ENCODE measurements at regions not wholly inside any gene's neighbourhood (a gene's known extent, or its start where the extent isn't known, plus 50 kb on each side); places are given as distances from the start of the nearest gene placed in this dataset.

DNA sequence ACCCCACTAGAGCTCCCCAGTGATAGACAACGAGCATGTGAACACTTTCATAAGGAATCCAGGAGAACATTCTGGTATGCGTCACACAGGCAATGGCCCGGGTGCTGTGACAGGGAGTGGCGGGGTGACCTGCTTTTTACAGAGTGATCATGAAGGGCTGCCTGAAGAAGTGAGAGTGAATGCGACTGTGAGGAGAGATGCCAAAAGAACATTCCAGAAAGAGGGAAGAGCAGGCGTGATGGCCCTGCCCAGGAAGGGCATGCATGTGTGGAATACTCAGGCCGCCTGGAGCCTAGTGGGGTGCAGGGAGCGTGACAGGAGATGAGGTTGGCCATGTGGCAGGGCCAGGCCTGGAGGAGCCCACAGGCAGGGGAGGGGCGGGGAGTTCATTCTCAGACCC, 53.8 kb downstream of the FZD10 start:
- Histone ChIP-seq H3K4me3 (ENCODE audit: low read length) (no peak overlapping the region), H3K9me3 (ENCODE audit: control insufficient read depth, low read length) (no peaks in the 10 kb centered on the region), H3K9ac (ENCODE audit: extremely low read depth, low read length, poor library complexity, severe bottlenecking) (no peak overlapping the region), H3K36me3 (ENCODE audit: control insufficient read depth, insufficient read depth, low read length) (no peaks in the 10 kb centered on the region), H3K4me1 (ENCODE audit: control insufficient read depth, insufficient read depth, low read length) (no peaks in the 10 kb centered on the region), H3K27ac (ENCODE audit: low read depth, low read length) (no peak overlapping the region), H3K27me3 (ENCODE audit: control insufficient read depth, insufficient read depth, low read length, poor library complexity, severe bottlenecking) (peaks cover 37% of the 10 kb centered on the region)
- Mint-ChIP-seq H3K27ac (no peak overlapping the region), H3K4me1 (peaks cover 10% of the 10 kb centered on the region), H3K27me3 (ENCODE audit: insufficient read depth) (peaks cover 5% of the 10 kb centered on the region), H3K9me3 (no peaks in the 10 kb centered on the region), H3K36me3 (ENCODE audit: low read depth) (no peaks in the 10 kb centered on the region), H3K4me3 (no peak overlapping the region)
- DNase-seq: peak; percentile 39
- 93 to 100% methylated on average over 4 to 9 of the region's 9 CpGs for WGBS, 2 experiments (ENCODE audit: insufficient coverage in 1 of 2, insufficient read length in 1 of 2)
- TF ChIP-seq, protein P1, sequence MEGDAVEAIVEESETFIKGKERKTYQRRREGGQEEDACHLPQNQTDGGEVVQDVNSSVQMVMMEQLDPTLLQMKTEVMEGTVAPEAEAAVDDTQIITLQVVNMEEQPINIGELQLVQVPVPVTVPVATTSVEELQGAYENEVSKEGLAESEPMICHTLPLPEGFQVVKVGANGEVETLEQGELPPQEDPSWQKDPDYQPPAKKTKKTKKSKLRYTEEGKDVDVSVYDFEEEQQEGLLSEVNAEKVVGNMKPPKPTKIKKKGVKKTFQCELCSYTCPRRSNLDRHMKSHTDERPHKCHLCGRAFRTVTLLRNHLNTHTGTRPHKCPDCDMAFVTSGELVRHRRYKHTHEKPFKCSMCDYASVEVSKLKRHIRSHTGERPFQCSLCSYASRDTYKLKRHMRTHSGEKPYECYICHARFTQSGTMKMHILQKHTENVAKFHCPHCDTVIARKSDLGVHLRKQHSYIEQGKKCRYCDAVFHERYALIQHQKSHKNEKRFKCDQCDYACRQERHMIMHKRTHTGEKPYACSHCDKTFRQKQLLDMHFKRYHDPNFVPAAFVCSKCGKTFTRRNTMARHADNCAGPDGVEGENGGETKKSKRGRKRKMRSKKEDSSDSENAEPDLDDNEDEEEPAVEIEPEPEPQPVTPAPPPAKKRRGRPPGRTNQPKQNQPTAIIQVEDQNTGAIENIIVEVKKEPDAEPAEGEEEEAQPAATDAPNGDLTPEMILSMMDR (conservative IDR thresholded peaks at IDR 0.05): no peak

DNA sequence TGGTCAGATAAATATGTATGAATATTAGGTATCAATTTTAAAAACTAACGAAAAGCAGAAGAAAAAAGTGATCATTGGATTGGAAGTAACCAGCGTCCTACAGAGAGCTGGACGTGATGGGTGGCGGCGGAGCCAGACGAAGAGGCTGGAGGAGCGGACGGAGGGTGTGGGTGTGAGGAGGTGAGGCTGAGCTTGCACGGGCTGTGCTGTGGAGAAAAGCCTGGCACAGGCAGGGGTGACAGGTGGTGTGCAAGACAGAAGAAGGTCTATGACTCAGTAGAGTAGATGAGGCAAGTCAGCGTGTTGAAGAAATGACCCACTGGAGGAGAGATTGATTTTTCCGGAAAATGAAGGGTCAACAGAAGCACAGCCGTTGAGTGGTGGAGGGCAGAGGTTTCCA, 56.4 kb downstream of the FZD10 start:
- H3K4me3 Mint-ChIP-seq: no peak overlapping the region
- peaks cover 57% of the 10 kb centered on the region for H3K27me3 ChIP-seq (ENCODE audit: control insufficient read depth, insufficient read depth, low read length, poor library complexity, severe bottlenecking)
- TF ChIP-seq, protein P1 (conservative IDR thresholded peaks at IDR 0.05): no peak
- H3K9me3 Mint-ChIP-seq: no peaks in the 10 kb centered on the region
- H3K27ac Mint-ChIP-seq: no peak overlapping the region
- no peak overlapping the region for H3K4me3 ChIP-seq (ENCODE audit: low read length)
- H3K27me3 Mint-ChIP-seq (ENCODE audit: insufficient read depth): no peaks in the 10 kb centered on the region
- H3K4me1 Mint-ChIP-seq: peaks cover 10% of the 10 kb centered on the region
- no peak overlapping the region for H3K9ac ChIP-seq (ENCODE audit: extremely low read depth, low read length, poor library complexity, severe bottlenecking)
- no peak overlapping the region for H3K27ac ChIP-seq (ENCODE audit: low read depth, low read length)
- no peaks in the 10 kb centered on the region for H3K4me1 ChIP-seq (ENCODE audit: control insufficient read depth, insufficient read depth, low read length)
- no peaks in the 10 kb centered on the region for H3K36me3 Mint-ChIP-seq (ENCODE audit: low read depth)
- WGBS, 2 experiments (ENCODE audit: insufficient coverage in 1 of 2, insufficient read length in 1 of 2): 90 to 95% methylated on average over 7 to 12 of the region's 12 CpGs
- DNase-seq: peak; percentile 24
- no peaks in the 10 kb centered on the region for H3K9me3 ChIP-seq (ENCODE audit: control insufficient read depth, low read length)
- no peaks in the 10 kb centered on the region for H3K36me3 ChIP-seq (ENCODE audit: control insufficient read depth, insufficient read depth, low read length)

DNA sequence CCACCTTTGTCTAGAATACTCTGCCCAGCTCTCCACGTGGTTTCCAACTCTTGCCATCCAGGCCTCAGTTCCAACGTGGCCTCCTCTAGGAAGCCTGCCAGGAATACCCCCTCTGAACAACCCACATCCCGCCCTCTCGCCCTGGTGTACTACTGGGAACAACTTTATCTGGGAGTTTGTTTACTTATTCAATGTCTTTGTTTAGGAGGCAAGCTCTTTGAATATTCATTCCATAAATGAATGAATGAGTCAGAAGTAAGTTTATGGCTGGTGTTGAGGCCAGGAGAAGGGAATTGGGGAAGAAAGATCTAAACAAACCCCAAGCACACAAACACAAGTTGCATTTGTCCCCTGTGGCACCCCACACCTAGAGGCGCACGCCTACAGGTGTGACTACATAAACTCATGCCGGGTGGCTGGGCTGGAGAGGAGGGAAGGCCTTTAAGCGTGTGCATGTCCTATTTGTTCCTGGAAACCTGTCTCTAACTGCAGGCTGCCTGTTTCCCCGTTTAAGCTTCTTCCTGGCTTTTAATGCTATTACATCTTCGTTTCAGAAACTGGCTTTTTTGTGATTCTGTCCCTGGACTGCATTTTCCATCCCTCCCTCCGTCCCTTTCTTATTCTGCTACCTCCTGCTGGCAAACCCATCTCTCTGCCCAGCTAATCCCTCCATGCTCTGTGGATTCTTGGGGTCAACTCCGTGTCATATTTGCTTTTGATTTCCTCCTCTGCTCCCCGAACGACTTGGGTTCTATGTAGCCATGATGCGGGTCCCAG, 57.9 kb downstream of the FZD10 start:
- Histone ChIP-seq H3K27ac (ENCODE audit: low read depth, low read length) (no peak overlapping the region), H3K9ac (ENCODE audit: extremely low read depth, low read length, poor library complexity, severe bottlenecking) (no peak overlapping the region), H3K4me3 (ENCODE audit: low read length) (no peak overlapping the region), H3K4me1 (ENCODE audit: control insufficient read depth, insufficient read depth, low read length) (no peaks in the 10 kb centered on the region), H3K36me3 (ENCODE audit: control insufficient read depth, insufficient read depth, low read length) (no peaks in the 10 kb centered on the region), H3K9me3 (ENCODE audit: control insufficient read depth, low read length) (no peaks in the 10 kb centered on the region), H3K27me3 (ENCODE audit: control insufficient read depth, insufficient read depth, low read length, poor library complexity, severe bottlenecking) (peaks cover 61% of the 10 kb centered on the region)
- H3K27me3 Mint-ChIP-seq (ENCODE audit: insufficient read depth): peaks cover under 1% of the 10 kb centered on the region
- peak; percentile 64 for DNase-seq
- H3K4me3 Mint-ChIP-seq: no peak overlapping the region
- no peaks in the 10 kb centered on the region for H3K36me3 Mint-ChIP-seq (ENCODE audit: low read depth)
- peaks cover 10% of the 10 kb centered on the region for H3K4me1 Mint-ChIP-seq
- 21 to 23% methylated on average over 11 to 15 of the region's 15 CpGs for WGBS, 2 experiments (ENCODE audit: insufficient coverage in 1 of 2, insufficient read length in 1 of 2)
- TF ChIP-seq, protein P1 (conservative IDR thresholded peaks at IDR 0.05): no peak
- H3K27ac Mint-ChIP-seq: no peak overlapping the region
- no peaks in the 10 kb centered on the region for H3K9me3 Mint-ChIP-seq
